ENCODE measurements at regions not wholly inside any gene's neighbourhood (a gene's known extent, or its start where the extent isn't known, plus 50 kb on each side); places are given as distances from the start of the nearest gene placed in this dataset.

- TF ChIP-seq REST (IDR thresholded peaks at IDR 0.05; ENCODE audit: low read depth) (no peak), TAF1 (IDR thresholded peaks at IDR 0.05; ENCODE audit: low read depth) (no peak), NFIC (IDR thresholded peaks at IDR 0.05) (no peak), RAD21 (IDR thresholded peaks at IDR 0.05; ENCODE audit: low read depth) (no peak), TEAD4 (IDR thresholded peaks at IDR 0.05) (no peak), YY1 (IDR thresholded peaks at IDR 0.05; ENCODE audit: low read depth) (no peak), FOXM1 (IDR thresholded peaks at IDR 0.05; ENCODE audit: borderline replicate concordance, low read depth) (no peak), CREB1 (IDR thresholded peaks at IDR 0.05; ENCODE audit: low read depth) (no peak), USF1 (IDR thresholded peaks at IDR 0.05) (no peak), TCF12 (IDR thresholded peaks at IDR 0.05; ENCODE audit: low read depth) (no peak), ZBTB7A (IDR thresholded peaks at IDR 0.05; ENCODE audit: low read depth) (no peak), EGR1 (IDR thresholded peaks at IDR 0.05) (no peak)
Observed at GRCh38 chr6:84842525-84843166, 78.2 kb upstream of the TBX18 start.

GRCh38 chr6:84836366-84836765, 72.0 kb upstream of the TBX18 start:
- TF ChIP-seq EGR1 (IDR thresholded peaks at IDR 0.05) = no peak
- no peak for TF ChIP-seq RAD21 (IDR thresholded peaks at IDR 0.05; ENCODE audit: low read depth)
- no peak for TF ChIP-seq NFIC (IDR thresholded peaks at IDR 0.05)
- TF ChIP-seq TEAD4 (IDR thresholded peaks at IDR 0.05) = no peak
- no peak for TF ChIP-seq ZBTB7A (IDR thresholded peaks at IDR 0.05; ENCODE audit: low read depth)
- no peak for TF ChIP-seq CEBPB (IDR thresholded peaks at IDR 0.05)
- TF ChIP-seq TAF1 (IDR thresholded peaks at IDR 0.05; ENCODE audit: low read depth) = no peak
- TF ChIP-seq MAX (IDR thresholded peaks at IDR 0.05) = no peak
- no peak for TF ChIP-seq YY1 (IDR thresholded peaks at IDR 0.05; ENCODE audit: low read depth)
- no peak for TF ChIP-seq EP300 (IDR thresholded peaks at IDR 0.05; ENCODE audit: borderline replicate concordance)

DNA sequence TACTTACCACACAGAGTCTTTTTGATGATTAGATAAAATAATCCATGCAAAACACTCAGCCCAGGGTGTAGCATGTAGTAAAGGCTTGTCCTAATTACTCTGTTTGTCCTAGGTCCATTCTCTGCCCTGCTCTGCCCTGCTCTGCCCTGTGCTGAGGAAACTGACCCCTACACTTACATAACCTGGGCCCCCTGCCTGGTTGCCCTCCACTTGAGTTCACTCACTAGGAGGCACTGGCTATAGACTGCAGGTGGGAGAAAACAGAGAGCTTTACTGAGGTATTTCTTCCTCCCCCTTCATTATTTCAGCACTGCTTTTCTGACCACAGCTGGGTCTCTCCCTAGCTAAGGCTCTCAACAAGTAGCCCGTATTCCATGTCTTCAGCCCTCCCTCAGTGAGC, 70.9 kb upstream of the TBX18 start:
- no peak for TF ChIP-seq MAX (IDR thresholded peaks at IDR 0.05)

- TF ChIP-seq MAX (IDR thresholded peaks at IDR 0.05) = no peak
Observed at GRCh38 chr6:84825461-84825860, 61.1 kb upstream of the TBX18 start.

GRCh38 chr6:84816741-84817140, 52.3 kb upstream of the TBX18 start:
- TF ChIP-seq EP300 (IDR thresholded peaks at IDR 0.05; ENCODE audit: borderline replicate concordance) (no peak), TAF1 (IDR thresholded peaks at IDR 0.05; ENCODE audit: low read depth) (no peak), REST (IDR thresholded peaks at IDR 0.05; ENCODE audit: low read depth) (no peak), CREB1 (IDR thresholded peaks at IDR 0.05; ENCODE audit: low read depth) (no peak), TCF12 (IDR thresholded peaks at IDR 0.05; ENCODE audit: low read depth) (no peak), EGR1 (IDR thresholded peaks at IDR 0.05) (no peak), RAD21 (IDR thresholded peaks at IDR 0.05; ENCODE audit: low read depth) (no peak), NFIC (IDR thresholded peaks at IDR 0.05) (no peak), USF1 (IDR thresholded peaks at IDR 0.05) (no peak), YY1 (IDR thresholded peaks at IDR 0.05; ENCODE audit: low read depth) (no peak), ZBTB7A (IDR thresholded peaks at IDR 0.05; ENCODE audit: low read depth) (no peak), MAX (IDR thresholded peaks at IDR 0.05) (no peak), FOXM1 (IDR thresholded peaks at IDR 0.05; ENCODE audit: borderline replicate concordance, low read depth) (no peak), TEAD4 (IDR thresholded peaks at IDR 0.05) (no peak), CEBPB (IDR thresholded peaks at IDR 0.05) (no peak)

All from Ishikawa (cell line).